ENCODE measurements at regions not wholly inside any gene's neighbourhood (a gene's known extent, or its start where the extent isn't known, plus 50 kb on each side); places are given as distances from the start of the nearest gene placed in this dataset.
A peak's percentile ranks its signal among the peaks of the same experiment; 100 is the strongest.
"Not testable (repeated sequence)": the region's sequence is repeated elsewhere in the genome, so short reads cannot be mapped to it uniquely, and the experiment has no call there.

DNA sequence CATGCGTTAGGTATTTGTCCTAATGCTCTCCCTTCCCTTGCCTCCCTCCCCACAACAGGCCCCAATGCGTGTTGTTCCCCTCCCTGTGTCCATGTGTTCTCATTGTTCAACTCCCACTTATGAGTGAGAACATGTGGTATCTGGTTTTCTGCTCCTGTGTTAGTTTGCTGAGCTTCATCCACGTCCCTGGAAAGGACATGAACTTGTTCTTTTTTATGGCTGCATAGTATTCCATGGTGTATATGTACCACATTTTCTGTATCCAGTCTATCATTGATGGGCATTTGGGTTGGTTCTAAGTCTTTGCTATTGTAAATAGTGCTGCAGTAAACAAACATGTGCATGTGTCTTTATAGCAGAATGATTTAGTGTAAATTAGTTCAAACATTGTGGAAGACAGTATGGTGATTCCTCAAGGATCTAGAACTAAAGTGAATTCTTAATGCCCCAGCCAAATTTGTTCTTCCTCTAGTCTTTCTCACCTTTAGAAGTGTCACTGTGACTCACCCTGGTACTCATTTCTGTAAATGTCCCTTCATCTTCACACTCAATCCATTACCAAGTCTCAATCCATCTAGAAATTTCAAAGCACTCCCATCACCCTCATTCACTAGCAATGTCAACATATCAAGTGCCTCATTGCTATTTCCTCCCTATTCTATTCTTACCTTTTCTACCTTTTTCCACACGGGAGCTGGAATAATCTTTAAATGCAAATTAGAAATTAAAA, 123.9 kb downstream of the MREG start:
- not testable (repeated sequence) for DNase-seq

DNA sequence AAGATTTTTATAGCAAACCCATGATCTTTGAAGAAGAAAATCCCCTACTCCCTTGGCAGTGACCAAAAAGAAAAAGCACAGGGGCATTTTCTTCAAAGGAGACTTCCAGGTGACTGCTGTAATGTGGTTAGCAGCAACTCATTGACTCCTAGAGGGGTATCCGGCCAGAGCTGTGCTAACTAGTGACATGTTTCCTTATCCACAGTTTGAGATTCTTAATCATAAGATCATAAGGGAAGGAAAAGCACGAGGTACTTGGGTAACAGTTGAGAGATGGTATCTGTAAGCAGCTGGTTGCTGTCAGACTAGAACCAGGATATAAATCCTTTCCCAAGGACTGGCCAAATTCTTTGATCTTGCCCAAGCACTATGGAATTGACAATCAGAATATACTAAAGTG, 124.7 kb downstream of the MREG start:
- DNase-seq, result no peak

DNA sequence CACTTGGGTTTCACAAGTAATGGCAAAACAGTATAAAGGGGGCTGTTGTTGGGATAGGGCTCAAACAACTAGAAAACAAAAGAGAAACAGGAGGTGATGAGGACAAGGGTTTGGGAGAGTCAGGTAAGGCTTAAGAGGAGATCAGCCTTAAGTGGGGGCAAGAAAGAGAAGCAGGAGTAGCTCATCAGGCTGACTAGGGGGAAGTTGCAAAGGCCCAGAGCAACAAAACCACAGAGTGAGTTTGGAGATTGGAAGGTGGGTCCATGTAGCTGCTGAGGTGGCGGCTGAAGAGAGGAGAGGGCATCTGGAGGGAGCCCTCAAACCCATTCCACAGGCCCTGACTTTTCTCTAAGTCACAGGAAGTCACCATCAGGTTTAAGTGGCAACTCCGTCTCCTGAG, 126.0 kb downstream of the MREG start:
- no peak for DNase-seq

DNA sequence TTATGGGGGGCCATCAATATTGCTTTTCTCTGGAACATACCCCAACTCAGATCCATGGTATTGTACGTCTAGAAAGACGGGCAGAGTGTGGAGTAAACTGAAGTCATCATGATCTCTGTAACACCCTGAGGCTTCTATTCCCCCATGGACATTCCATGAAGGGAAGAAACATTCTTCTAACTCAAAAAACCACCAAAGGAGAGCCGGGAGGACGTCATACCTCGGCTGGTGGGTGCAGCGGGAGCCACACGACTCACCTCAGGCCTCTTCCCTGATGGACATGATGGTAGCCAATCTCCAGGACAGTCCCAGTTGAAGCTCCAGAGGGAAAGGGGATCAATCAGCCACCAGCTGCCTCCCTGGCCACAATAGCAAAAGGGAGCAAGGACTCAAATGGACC, 127.3 kb downstream of the MREG start:
- DNase-seq, result no peak

DNA sequence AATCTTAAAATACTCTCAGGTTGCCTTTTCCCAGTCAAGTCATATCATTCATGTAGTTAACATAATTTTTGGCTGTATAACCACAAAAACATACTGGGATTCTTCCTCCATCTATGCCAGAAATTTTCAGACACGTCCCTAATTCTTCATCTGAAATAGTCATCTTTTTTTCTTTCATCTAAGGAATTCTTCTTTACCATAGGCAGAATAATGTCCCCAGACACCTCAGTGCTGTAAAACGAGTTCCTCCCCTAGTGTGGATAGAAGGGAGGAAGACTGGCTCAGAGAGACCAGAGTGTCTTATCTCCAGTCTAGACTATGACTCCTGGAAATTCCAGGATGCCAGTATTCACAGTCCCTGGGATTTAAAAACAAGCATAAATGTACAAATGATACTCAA, 127.8 kb downstream of the MREG start:
- no peak for DNase-seq

DNA sequence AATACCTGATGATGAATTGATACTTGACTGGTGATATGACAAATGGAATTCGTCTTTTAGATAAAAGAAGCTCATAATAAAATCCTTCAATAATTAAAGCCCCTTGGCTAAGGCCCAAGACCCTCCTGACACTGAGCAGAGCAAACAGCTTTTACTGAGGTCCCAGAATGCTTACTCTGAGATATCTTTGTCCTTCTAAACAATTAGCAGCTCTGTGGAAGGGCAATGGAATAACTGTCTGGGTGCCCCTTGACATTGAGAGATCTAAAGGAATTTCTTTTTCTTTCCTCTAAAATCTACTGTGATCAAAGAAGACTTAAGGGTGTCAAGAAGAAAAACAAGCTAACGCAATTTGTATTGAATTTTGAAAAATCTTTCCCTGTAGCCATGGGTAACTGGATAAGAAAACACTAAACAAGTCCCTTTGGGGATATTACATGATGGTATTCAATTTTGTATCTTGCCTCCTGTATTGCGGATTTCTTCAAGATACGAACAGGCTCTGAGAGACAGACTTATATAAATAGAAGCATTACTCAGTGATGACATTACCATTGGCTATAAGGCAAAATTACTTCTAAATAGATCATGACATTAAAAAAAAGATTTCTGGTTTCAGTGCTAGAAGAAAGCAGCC, 128.8 kb downstream of the MREG start:
- no peak for DNase-seq

DNA sequence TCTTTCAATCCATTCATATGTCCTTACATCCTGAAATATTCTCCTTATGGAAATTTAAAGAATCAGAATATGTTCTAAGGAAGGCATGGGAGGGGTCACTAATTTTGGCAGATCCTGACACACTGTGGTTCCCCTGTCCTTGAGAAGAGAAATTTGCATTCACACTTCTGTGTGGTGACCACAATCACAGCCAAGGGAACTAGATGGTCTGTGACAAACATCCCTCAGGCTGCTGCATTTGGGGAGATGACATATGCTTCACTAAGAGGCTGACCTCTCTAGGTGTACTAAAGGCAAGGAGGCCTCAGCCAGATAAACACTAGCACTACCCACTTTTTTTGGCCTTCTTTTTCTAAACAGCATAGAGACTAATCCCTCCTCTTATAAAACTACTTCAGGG, 129.6 kb downstream of the MREG start:
- no peak for DNase-seq

DNA sequence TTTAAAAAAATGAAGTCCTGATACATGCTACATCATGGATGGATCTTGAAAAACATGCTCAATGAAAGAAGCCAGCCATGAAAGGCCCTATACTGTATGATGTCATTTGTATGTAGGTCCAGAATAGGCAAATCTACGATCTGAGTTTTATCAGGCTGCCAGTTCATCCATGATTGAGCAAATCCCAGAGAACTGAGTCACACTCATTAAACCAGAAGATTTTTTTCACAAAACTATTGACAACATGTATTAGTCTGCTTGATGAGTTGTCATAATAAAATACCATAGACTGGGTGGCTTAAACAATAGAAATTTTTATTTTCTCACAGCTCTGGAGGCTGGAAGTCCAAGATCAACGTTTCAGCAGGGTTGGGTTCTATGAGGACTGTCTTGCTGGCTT, 130.7 kb downstream of the MREG start:
- no peak for DNase-seq

DNA sequence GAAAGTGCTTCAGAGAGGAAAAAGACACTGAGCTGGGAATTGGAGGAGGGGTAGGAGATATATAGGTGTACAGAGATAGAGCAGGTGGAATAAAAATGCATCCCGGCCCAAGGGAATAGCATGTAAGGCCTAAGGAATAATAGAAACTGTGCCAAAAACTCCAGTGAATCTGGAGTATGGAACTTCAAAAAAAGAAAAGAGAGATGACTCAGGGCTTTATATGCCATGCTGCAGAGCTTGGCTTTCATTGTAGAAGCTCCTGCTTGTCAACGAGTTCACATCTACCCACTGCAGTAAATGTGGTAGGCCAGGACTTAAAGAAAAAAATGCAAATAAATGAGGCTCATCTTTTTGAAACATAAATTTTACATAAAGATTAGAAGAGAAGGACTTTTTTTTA, 131.8 kb downstream of the MREG start:
- DNase-seq, result no peak

DNA sequence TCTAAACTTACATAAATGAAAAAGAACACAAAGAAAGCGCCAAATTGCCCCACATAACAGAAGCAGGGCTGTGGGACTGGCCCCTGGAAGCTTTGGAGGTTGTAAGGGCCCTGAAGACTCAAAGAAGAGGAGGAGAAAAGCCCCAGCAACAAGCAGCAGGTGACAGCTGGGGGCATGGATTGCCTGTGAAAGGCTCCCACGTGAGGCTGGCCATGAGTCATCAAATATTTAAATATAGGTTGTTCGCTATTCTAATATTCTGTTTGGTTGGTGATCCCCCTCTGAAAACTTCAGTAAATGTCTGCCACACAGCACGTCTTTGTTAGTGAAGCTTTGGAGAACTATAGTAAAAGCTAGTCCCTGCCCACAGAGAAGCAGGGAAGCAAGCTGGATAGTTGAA, 132.4 kb downstream of the MREG start:
- peak; percentile 43 to 64 for DNase-seq

DNA sequence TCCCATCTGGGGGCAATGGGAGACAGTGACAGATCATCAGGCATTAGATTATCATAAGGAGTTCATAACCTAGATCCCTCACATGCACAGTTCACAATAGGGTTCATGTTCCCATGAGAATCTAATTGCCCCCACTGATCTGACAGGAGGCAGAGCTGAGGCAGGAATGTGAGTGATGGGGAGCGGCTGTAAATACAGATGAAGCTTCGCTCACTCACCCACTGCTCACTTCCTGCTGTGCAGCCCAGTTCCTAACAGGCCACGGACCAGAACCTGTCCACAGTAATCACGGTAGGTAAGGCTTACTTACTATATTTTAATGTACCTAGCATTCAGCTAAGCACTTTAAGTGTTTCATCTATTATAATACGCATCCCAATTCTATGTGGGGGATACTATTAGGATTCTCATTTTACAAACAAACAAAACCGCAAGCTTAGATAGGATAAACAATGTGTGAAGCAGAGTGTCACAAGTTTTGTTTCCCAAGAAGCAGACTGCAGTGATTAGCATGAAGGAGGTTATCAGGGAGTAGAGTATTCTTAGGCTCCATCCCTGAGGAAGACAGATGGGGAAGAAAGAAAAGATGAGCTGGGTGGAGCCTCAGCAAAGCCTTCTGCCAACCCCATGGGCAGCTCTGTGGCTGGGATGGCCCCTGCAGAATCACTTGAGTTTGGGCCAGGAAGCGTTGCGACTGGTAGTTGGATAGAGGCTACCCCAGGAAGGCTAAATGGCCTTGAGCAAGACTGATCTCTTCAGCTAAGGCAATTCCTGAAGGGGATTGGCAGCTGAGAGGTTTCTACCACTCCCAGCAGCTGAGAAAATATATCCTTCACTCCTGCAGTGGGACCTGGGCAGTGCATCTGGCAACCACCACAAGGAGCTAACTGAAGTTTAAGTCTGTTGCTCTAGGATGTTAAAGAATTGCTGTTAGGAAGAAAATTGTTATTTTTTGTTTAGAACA, 133.1 kb downstream of the MREG start:
- peak; percentile 5 to 26 for DNase-seq

DNA sequence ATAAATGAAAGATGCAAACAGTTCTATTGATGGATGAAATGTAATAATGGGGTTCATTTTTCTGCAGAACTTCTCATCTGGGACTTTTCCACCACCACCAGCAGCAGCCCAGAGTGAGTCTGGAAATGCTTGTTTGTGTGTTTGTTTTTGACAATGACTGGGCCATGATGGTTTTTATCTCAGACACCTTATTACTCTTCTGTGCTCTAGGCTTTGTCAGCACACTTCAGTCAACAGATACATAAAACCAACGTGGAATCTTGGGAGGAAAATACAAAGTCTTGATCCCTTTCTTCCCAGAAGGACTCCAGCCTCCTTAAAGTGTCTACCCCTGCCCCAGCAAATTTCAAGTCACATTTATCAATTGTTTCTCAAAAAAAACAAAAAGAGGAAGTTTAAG, 134.0 kb downstream of the MREG start:
- no peak for DNase-seq

DNA sequence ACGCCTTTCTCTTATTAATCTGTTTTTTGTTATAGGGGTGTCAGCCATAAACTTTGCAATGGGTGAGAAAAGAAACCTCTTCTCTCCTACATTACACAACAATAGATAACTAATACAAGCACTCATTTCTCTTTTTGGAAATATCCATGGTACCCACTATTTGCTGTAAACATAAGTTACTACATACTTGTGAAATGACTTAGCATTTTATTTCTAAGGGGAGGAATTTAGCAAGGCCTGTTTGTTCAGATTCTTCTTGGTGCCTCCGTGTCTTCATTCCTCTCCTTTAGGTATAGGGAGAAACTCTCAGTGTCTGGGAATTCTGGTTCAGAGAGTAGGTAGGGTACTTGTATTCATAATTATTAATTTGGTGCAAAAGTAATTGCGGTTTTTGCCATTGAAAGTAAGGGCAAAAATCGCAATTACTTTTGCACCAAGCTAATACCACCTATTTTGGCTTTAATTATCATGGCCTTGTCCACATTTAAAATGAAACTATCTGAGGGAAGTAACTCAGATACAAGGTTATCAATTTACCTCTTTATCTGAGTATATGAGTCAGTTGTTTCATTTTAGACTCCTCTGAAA, 134.8 kb downstream of the MREG start:
- DNase-seq, result no peak

DNA sequence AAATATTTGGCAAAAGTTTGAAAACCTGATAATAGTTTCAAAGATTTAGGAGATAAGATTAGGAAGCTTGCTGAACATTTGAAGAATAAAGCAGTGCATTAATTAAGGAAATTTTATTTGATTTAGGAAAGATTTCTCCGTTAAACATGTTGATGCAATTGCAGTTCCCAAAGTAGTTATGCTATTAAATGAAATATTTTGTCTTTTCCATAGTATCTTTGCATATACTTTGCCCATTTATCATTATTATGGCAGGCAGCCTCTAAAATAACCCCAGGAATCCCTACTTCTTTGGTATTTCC, 136.5 kb downstream of the MREG start:
- DNase-seq, result no peak

DNA sequence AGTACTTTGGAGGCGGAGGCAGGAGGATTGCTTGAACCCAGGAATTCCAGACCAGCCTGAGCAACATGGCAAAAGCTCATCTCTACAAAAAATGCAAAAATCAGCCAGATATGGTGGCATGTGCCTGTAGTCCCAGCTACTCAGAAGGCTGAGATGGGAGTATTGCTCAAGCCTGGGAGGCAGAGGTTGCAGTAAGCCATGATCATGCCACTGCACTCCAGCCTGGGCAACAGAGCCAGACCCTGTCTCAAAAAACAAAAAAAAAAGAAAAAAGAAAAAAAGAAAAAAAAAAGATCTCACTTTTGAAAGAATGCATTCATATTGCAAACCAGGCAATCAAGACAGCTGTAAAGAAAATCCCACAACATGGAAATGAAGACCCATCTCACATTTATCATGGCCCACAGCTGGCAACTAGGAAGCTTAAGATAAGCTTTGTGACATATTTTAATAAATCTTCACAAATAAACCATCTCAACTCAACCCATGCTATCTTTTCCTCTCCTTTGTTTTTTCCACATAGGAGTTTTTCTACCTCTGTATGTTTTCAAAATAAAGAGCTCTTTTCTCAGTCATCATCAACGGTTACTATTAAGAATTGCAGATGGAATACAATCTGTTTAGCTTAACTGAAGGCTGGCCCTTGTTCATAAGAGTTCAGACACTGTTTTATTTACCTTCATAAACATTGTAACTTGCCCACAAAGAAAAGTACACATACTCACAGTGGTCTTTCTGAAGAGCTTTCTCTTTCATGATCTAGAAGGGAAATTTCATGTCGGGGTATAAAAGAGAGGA, 137.0 kb downstream of the MREG start:
- DNase-seq, result no peak

DNA sequence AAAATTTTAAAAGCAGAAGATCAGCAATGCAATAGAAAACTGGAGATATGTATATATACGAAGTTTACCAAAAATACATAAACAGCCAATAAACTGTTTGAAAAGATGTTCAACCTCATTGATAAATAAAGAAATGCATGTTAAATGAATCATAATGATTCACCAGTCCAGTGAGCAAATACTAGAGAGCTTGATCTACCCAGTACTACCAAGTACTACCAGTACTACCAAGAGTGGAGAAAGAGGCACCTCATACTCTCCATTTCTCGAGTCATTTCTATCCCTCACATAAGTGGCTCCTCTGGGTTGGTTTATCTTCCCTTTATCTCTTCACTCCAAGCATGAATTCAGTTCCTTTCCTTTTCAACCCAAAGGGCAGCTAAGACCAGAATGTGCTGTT, 138.9 kb downstream of the MREG start:
- DNase-seq, result no peak

DNA sequence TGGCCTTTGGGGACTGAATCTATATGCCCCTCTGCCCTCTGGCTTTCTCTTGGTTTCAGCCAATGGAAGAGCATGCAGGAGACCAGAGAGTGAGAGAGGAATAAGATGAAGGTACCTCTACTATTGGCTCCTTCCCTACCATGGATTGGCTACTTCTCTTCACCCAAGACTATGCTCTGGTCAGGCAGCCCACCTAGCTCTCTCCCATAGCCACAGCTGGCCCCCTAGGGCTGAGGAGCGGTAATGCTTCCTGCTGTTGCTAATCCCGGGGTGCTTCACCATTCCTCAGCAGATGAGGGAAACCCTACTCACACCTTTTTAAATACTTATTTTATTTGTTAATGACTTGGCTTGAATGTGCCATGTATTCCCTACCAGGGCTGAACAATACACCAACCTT, 142.4 kb downstream of the MREG start:
- no peak for DNase-seq

DNA sequence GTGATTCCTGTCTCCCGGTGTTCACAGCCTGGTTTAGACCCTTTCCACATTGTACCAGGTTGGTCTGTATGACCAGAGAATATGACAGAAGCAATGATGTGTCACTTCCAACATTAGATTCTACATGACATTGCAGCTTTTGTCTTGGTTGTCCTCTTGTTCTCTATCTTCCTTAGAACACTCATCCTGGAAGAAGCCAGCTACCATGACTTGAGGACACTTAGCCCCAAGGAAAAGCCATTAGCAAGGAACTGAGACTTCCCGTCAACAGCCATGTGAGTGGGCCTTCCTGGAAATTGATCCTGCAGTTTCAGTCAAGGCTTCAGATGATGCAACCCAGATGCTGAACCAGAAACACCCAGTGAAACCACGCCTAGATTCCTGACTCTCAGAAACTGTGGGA, 143.3 kb downstream of the MREG start:
- DNase-seq, result no peak

DNA sequence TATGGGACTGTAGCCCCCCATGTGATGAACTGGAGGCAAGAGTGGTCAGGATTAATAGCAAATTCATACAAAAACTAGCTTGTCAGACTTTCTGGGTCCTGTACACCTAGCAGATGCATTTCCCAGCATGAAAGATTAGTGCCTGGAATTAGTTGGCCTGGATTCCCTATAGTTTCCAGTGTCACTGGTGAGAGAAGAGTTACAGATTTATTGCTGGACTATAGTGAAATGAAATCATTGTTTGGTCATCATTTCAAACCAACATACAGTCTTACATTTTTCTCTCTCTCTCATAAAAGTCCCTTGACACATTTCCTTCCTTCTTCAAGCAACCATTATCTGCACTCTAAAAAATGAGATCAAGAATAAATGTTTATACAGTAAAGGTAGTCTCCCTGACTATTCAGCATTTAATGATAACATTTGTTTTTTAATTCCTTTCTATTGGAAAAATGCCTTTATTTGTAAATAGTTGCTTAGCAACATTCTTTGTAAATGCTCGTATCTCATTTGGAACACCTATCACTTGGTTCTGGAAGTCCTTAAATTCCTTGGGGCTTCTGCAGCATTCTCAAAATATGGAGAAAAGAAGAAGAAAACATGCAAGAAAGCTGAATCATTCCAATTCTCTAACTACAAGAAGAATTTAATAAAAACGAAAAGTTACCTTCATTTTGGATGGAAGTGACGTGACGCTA, 144.4 kb downstream of the MREG start:
- DNase-seq, result no peak

DNA sequence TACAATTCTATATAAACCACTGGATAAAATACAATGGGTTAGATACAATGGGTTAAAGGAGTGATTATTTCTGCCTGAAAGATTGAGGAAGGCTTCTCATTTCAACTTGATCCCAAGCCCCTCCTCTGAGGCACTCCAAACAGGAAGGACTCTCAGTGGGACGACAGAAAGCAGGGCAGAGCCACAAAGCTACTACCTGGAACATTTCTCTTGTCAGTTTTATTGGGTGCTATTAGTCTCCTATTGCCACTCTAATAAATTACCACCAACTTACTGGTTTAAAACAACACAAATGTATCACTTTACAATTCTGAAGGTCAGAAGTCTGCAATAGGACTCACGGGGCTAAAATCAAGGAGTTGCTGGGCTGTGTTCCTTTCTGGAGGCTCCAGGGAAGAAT, 146.7 kb downstream of the MREG start:
- no peak for DNase-seq

DNA sequence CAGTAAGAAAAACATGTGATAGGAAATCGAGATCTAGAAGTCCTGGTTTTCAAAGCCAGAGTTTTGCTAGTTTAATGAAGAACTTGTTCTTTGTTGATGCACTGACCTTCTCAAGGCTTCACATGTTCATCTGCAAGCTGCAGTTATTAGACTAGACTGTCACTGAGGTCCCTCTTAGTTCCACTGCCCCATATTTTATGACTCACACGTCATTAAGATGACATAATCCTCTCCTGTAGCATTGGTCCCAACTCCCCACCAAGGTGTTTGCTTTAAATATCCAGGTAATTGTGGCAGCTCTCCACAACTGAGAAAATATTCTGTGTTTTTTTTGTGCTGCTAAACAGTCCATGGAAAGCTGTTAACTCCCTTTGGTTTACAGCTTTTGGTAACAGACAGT, 149.7 kb downstream of the MREG start:
- DNase-seq, result no peak

DNA sequence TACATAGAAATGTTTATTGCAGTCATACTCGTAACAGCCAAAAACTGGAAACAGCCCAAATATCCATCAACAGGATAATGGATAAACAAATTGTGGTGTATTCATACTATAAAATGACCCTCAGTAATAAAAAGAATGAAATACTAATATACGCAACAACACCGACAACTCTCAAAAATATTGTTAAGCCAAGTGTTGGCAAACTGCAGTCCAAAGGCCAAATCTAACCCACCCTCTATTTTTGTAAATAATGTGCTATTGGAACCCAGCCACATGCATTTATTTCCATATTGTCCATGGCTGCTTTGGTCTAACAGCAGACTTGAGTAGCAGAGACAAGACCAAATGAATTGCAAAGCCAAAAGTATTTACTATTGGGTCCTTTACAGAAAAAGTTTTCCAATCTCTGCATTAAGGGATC, 151.0 kb downstream of the MREG start:
- DNase-seq, result no peak

Data from SHP77 (cell line).